Fibroblast of pulmonary artery (primary cell): ENCODE measurements at regions not wholly inside any gene's neighbourhood (a gene's known extent, or its start where the extent isn't known, plus 50 kb on each side); places are given as distances from the start of the nearest gene placed in this dataset.

Experiments
- DNase-seq: peaks from one replicate; pipeline ENCODE4 v3.0.0-alpha.2; 2010; ENCODE audit warnings: low read depth
- H3K4me3 ChIP-seq: replicated peaks from 2 replicates; pipeline ENCODE4 v1.5.1; 2011; ENCODE audit warnings: low read depth, mild to moderate bottlenecking, control low read depth, low read length, moderate library complexity
- CTCF ChIP-seq: IDR thresholded peaks from 2 replicates; pipeline ENCODE4 v1.5.1; 2011; ENCODE audit warnings: mild to moderate bottlenecking, control low read depth, low read length, inconsistent platforms; ENCODE audit errors: missing control alignments

DNA sequence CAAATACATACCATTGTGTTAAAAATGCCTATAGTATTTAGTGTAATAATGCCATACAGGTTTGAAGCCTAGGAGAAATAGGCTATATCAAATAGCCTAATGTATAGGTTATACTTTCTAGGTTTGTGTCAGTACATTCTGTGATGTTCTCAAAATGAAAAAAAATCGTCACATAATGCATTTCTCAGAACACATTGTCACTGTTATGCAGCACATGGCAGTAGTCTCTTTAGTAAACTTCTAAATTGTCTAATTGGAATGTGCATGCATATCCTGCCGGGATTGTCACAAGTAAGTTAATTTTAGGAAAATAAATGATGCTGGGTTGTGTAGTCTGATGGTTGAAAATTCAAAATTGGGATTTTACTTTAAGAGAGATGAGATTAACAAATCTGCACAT, 920.1 kb upstream of the CNTN5 start:
- TF ChIP-seq CTCF = no peak
- H3K4me3 ChIP-seq = no peak overlapping the region

DNA sequence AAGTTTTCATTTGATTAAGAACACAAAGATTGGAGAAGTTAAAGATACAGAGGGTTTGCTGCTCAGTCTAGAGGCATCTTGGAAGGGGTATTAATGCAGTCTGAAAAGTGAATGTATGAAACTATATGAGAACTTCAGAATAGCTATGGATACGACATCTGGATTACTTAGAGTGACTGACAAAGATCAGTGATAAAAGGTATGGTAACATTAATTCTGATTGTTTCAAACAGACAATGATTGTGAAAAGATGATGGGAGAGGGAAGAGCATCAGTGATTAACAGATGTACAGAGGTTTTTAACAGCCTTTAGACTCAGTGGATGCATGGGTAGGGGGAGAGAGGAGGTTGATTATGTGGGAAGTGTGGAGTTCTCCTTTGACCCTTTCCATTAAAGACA, 919.4 kb upstream of the CNTN5 start:
- no peak overlapping the region for H3K4me3 ChIP-seq
- no peak for DNase-seq
- TF ChIP-seq CTCF = no peak

More for the DNA sequence above, 920.1 kb upstream of the CNTN5 start:
- DNase-seq = no peak

DNA sequence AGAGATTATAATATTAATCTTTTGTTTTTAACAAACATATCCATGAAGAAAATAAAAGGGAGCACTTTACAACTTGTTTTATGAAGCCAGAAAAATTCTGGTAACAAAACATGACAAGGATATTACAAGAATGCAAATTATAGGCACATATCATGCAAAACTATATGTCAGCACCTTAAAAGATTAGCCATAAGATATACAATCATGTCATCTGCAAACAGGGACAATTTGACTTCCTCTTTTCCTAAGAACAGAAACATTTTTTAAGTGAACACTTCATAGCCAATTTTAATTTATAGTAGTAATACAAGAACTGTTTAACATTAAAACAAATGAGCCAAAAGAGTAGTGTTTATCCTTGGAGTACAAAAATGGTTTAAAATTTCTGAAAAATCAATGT, 916.5 kb upstream of the CNTN5 start:
- no peak overlapping the region for H3K4me3 ChIP-seq
- TF ChIP-seq CTCF = no peak
- no peak for DNase-seq

- no peak for DNase-seq
- no peak for TF ChIP-seq CTCF
- H3K4me3 ChIP-seq = no peak overlapping the region
Observed at GRCh38 chr11:98107736-98108135, 913.0 kb upstream of the CNTN5 start.

- H3K4me3 ChIP-seq = no peak overlapping the region
- TF ChIP-seq CTCF = no peak
- no peak for DNase-seq
Observed at GRCh38 chr11:98110030-98110429, 910.7 kb upstream of the CNTN5 start.

- no peak for TF ChIP-seq CTCF
- no peak for DNase-seq
- no peak overlapping the region for H3K4me3 ChIP-seq
Observed at GRCh38 chr11:98115873-98116272, 904.9 kb upstream of the CNTN5 start.

GRCh38 chr11:98130117-98130625, 890.6 kb upstream of the CNTN5 start:
- DNase-seq = no peak
- TF ChIP-seq CTCF = no peak
- H3K4me3 ChIP-seq = no peak overlapping the region
